IPS DF 4.7 (cell line): ENCODE measurements at regions not wholly inside any gene's neighbourhood (a gene's known extent, or its start where the extent isn't known, plus 50 kb on each side); places are given as distances from the start of the nearest gene placed in this dataset.

Experiments used
- DNase-seq: peaks from one replicate; pipeline ENCODE4 v3.0.0-alpha.2; 2013; ENCODE audit warnings: low spot score; ENCODE audit errors: extremely low read depth

- DNase-seq: no peak
Observed at GRCh38 chr1:34693081-34693480, 61.8 kb upstream of the GJB5 start.

- no peak for DNase-seq
Observed at GRCh38 chr1:34694383-34694782, 60.5 kb upstream of the GJB5 start.

GRCh38 chr1:34695580-34695979 lies 59.3 kb upstream of the GJB5 start:
- DNase-seq: no peak

- DNase-seq: no peak
Observed at GRCh38 chr1:34696230-34696629, 58.6 kb upstream of the GJB5 start.

- DNase-seq: no peak
Observed at GRCh38 chr1:34696981-34697380, 57.9 kb upstream of the GJB5 start.

GRCh38 chr1:34697818-34698217 lies 57.0 kb upstream of the GJB5 start:
- no peak for DNase-seq

- no peak for DNase-seq
Observed at GRCh38 chr1:34701326-34702060, 53.4 kb upstream of the GJB5 start.
